Activated CD4-positive, CD25-positive, alpha-beta regulatory T cell treated with anti-CD3 and anti-CD28 coated beads, Interleukin-2, amount 50 U/mL, for 72 hours (primary cell): ENCODE measurements at regions not wholly inside any gene's neighbourhood (a gene's known extent, or its start where the extent isn't known, plus 50 kb on each side); places are given as distances from the start of the nearest gene placed in this dataset.
"Not testable (repeated sequence)": the region's sequence is repeated elsewhere in the genome, so short reads cannot be mapped to it uniquely, and the experiment has no call there.

Source experiments
- DNase-seq: peaks from one replicate; pipeline ENCODE4 v3.0.0; 2021

DNA sequence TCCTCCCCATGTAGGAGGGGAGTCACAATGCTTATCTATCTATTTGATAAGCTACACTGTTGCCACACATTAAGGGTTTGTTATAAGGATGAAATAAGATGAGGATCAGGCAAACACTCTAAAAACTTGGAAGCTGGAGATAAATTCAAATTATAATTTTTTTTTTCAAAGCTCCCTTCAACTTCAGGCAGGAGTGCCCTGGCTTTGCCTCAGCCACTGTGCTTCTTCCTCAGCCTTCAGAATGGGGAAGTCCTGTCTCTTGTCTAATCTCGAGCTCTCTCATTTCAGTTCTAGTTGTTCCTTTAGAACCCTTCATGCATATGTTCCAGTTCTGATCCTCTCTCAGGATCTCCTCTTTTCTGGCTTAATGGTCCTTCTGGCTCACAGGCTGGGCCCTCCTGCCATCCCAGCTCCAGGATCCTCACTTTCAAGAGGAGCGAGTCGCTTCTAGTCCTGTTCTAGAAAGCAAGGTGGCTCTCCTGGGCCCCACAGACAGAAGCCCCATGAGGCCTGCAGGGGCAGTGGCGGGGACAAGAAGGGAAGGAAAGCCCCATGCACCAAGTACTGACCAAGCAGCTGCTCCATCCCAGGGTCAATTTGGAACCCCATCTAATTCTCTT lies 164.3 kb downstream of the VEGFA start:
- no peak for DNase-seq

DNA sequence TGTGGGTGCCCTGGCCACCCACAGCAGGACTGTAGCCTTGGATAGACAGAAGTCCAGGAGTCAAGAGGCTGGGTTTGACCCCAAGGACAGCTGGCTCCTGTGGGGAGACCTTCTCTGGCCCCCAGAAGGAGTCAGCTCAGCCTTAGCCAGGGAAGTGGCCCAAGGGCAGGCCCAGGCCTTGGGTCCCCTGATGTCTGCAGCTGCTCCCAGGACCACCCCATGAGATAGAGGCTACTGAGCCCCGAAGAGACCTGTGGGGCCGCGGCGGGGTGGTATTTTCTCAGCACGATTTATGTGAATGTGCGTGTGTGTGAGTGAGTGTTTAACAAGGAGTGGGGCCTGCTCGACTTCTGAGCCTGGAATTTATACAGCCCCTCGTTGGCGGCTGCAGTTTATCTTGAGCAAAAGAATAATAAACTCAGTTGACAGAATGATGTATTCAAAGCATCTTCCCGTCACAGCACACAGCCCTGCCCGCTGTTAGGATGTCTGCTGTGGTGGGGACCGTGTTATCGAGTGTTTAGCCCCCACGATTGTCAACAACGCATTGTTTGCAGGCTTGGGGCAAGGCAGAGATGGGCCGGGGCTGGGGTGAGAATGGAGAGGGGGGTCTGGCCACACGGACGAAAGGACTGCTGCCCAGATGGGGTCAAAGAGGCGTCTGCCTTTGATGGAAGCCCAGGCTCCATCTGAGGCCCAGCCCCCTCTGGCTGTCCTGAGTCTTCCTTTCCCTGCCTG lies 163.3 kb downstream of the VEGFA start:
- no peak for DNase-seq

DNA sequence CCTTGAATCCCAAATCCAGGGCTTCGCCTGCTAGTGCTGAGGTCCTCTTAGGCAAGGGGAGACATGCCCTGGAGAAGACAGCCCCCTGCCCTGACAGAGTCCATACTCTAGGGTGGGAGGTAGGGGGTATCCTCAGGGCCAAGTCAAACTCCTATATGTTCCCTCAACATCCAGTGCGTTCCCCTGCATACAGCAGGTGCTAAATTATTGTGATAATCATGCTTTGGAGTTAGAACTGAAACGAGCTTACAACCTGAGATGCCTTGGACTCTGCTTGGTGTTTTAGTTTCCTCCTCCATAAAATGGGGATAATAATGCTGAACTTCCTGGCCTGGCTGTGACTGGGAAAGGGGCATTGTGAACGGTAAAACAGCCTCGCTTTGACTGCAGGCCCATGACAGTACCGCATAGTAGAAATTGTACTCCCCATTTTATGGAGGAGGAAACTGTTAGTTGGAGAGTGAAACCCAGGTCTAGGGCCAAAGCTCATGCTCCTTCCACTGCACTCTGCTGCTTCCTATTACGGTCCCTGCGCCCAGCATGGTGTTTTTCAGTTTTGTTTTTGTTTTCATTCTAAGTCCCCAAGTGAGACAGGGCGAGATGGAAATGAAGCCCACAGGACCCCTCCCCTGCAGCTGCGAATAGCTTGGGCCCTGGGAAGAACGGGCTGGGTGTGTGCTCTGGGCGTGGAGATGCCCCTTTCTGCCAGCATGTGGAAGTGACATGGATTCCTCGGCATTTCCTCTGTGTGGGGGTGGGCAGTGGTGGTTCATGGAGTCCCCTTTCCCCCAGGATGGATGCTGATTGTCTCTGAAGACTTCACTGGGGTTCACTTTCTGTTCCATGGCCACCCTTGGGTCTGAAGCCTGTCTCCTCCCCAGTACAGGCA lies 162.5 kb downstream of the VEGFA start:
- DNase-seq, result no peak

DNA sequence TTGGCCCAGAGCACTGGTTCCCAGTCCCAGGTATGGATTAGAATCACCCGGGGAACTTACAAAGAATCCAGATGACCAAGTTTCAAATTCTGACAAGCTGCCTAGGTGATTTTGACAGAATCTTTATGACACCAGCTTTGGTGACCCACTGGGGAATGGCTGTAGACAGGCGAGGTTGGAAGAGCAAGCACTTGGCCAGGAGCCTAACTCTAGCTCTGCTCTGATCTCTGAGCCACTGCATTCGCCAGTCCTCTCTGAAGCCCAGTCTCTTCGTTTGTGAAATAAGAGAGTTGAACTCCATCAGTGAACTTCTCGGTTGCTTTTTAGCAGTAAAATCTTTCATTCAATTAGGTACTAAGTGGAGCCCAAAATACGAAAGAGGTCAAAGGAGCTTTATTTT lies 161.2 kb downstream of the VEGFA start:
- DNase-seq, result no peak

DNA sequence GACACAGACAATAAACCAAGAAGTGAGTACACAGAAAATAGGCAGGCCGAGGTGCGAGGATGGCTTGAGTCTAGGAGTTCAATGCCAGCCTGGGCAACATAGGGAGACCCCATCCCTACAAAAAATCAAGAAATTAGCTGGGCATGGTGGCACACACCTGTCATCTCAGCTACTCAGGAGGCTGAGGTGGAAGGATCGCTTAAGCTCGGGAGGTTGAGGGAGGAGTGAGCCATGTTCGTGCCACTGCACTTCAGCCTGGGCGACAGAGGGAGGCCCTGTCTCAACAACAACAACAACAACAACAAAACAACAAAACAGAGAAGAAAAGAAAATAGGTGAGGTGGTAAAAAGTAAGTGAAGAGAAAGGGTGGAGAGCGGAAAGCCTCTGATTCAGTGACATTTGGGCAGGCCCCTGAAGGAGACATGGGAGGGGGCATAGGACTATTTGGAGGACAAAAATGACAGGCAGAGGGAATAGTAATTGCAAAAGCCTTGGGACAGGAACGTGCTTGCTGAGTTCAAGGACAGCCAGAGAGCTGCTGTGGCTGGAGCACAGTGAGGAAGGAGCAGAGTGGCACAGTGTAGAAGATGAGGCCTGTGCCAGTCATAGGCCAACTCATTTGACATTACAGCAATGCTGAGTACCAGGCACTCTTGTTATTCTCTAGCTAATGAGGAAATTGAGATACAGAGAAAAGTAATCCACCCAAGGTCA lies 160.6 kb downstream of the VEGFA start:
- no peak for DNase-seq

DNA sequence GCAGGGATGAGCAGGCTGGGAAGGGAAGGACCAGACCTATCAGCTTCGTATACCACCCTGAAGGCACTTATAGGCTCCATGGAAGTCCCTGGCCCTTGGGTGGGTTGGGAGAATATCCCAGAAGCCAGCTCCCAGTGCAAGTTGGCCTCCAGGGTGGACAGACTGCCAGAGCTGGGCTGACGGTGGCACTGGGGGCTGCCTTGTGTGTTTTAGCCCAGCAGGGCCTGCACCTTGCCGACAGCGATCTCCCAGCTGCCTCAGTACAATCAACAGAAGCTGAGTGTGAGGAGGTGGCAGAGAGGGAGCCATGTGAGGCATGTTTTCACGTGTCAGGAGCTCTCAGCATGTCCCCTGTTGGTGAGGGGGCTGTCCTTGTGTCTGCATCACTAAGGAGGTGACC lies 159.5 kb downstream of the VEGFA start:
- no peak for DNase-seq

DNA sequence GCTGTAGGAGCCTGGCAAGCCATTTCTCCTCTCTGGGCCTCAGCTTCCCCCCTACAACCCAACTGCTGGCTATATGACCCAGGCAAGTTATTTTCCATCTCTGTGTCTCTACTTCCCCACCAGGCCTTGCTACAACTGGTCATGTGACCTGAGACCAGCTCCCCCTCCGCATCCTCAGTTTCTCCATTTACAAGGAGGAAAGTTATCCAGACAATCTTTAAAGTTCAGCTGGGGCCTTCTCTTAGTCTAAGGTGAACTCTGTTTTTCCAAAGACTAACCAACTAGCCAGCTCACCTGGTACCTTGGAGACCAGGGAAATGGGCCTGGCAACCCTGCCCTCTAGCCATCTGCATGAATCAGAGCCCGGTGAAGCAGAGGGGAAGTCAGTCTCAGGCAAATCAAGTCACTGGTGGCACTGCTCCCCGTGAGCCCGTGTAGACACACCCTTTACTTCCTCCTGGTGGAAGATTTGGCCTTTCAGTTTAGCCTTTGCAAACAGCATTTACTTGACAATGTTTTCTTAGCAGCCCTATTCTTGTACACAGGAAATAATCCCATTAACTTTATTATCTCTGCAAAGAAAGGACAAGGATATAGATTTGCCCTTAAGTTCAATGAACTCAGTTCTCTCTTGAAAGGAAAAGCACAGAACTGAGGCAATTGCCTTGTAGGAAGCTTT lies 157.7 kb downstream of the VEGFA start:
- DNase-seq, result no peak

DNA sequence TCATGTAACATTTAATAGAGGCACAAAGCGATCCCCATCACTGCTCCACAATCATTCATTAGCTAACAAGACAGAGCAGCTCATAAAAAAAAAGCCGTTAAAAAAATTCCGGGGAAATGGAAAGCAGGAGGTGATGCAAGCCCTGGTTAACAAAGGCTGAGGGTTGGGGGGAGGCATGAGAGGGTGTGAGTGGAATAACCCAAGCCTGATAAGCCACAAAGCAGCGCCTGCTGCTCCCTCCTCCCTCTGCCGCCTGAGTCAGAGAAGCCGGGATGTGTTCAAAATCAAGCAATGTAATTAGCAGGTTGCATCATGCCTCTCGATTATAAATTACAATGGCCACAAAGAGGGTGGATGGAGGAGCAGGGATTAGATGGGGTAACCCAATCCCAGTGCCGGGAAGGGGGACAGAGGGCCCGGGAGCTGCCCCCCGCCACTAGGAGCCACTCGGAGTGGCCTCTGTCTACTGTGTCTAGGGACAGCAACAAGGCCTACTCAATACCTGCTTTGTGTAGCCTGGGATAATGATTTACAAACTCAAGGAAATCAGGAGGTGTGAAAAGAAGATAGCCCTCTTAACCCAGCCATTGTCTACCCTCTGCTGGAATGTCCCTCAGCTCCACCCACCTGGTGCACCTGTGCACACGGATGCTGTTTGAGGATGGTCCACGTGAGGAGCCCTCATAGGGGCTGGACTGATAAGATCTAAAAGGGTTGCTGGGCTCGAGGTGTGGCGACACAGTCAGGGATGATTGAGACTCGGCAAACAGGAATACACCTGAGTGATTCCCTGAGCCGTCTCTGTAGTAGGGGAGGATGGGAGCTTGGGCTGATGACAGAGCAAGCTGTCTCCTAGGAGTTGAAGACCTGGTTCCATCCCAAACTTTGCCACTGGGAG lies 156.9 kb downstream of the VEGFA start:
- no peak for DNase-seq

DNA sequence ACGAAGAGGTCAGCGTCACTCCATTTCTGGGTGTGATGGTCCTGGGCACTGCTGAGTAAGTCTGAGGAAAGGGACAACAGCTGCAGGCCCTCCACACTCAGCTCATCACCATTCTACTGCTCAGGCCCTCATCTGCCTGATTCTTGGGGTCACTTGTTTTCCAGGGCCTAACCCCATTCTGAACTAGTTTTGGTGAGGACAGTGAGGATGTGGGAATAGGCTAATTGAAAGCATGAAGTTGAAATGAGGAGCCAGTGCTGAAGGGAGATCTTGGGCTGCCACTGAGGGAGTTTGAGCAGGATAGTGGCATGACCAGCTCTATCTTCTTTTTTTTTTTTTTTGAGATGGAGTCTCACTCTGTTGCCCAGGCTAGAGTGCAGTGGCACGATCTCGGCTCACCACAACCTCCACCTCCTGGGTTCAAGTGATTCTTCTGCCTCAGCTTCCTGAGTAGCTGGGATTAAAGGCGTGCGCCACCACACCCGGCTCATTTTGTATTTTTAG lies 155.7 kb downstream of the VEGFA start:
- DNase-seq, result not testable (repeated sequence)

DNA sequence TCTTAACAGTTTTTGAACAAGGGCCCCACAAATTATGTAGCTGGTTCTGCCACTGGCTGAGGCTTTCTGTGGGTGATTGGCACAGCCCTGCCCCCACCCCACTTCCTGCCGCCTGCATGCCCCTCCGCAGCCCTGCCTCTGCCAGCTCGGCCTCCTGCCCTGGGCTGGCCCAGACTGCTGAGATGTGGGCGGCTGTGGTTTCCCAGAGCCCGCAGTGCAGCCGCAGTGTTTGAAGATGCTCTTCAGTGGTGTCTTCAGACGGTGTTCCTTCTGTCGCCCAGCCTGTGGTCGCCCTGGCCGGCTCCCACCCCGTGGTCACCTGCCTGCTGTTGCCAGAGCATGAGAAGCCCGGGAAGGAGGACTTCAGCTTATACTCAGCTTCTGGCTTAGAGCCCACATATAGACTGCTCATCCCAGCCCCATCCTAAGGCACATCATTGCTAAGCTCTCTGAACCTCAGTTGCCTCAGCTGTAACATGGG lies 154.3 kb downstream of the VEGFA start:
- peak; percentile 69 for DNase-seq

DNA sequence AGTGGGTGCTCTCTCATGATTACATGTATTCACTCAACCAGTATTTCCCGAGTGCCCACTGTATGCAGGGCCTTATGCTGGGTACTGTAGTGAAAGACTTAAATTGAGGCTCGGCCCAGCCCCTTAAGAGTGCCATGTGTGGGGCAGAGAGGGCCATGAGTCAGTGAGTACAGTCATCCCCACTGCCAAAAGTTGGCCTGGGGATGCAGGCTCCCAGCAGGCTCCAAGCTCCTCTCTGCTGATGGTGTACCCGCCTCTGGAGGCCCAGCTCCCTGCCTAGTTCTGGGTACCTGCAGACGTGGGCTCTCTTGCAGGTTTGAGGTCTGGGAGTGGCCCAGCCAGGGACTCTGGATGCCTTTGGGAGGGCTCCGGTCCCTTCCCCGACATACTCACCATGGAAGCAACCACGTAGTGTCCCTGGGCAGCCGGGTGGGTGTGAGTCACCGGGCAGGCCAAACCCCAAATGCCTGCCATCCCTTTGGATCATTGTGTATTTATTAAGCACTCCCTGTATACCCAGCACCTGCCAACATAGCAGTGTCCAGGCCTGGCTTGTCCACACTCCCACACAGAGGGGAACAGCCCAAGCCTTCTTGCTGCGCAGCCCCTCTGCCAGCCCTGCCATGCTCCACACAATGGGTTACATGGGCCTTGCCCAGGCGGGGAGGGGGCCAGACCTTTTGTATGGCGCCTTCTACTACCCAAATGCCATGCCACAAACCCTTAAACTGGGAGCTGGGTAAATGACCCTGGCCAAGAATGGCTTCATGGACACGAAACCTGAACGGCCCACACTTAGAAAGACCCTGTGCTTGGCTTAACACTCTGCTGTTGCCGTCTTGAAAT lies 153.6 kb downstream of the VEGFA start:
- DNase-seq, result no peak

DNA sequence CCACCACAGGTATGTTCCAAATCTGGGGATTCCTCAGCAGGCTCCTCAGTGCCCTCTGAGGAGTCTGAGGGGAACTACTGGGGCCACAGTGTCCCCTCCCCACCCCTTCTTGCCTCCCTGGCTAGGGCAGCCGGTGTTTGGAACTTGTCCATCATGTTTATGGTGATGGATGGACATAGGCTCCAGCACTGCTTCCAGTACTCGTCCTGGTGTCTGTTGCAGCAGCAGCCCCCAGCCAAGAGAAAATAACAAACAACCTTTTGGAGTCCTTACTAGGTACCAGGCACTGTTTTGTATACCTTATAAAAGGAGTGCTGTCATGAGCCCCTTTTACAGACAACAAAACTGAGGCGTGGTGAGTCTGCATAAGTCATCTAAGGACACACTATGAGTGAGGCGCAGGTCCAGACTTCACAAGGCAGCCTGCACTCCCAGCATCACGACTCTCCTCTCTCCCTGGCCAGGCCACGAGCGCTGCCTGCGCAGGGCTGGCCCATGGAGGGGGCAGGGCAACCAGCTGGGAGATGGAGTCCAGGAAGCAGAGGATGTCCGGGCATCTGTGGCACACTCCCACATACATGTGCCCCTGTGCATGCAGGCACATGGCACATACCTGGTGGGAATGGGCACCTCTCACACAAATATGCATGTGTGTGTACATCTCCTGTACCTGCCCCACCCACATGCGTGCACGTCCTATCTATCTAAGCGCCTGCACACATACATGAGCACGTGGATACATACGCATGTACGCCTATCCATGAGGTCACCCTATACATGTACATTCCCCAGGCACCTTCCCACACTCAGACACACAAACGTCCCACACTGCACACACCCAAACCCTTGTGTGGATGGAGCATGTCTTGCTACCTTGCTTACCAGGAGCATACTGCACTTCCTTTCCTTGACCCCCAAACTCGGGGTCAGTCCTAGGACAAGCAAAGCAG lies 152.7 kb downstream of the VEGFA start:
- DNase-seq, result no peak

DNA sequence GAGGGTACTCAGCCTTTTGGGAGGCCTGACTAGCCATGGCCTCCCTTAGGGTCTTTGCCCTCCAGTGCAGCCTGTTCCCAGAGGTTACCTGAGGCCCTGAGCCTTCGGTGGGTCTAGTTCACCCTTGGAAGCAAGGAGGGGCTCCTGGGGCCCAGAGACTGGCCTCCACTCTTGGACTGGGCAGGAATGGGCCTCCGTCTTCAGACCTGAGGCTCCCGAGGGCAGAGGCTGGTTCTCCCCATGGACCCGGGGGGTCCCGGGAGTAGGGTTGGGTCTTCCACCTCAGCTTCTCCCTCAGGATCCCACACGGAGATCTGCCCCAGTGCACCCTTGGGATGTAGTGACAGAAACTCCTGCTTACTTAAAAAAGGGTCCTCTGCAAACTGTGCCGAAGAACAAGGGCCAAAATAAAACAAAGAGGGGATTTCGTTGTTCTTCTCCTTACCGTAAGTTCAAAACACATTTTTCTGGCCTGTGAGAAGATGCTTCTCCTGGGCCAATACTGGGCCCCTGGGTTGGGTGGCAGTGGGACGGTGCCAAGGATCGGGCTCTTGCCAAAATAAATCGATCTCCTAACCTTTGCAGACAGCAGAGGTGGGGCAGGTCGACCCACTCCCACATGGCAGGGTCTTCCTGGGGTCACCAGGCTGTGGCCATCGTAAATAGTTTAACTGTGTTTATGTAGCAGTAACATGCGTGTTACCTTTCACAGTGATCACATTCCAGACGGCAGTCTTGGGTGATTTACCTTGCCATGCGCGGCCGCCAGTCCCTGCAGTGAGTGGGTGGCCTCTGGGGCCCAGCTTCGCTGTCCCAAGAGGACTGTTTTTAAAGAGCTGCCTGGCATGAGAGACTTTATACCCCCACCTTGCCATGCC lies 151.8 kb downstream of the VEGFA start:
- DNase-seq, result no peak

DNA sequence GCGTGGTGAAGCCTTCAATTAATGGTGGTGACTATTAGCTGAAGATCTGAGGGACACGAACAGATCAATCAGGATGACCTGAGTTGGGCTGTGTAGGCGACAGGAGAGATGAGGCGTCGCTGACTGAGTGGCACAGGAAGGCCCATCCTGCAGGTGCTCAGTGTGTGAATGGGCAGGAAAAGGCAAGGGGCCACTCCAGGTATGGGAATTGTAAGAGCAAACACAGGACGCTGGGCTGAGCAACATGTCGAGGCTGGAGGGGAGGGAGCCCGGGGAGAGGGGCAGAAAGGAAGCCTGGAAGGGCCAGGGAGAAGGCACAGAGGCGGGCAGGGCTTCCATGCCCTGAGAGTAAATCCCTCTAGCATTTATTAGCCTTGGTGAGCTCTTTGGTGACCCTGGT lies 151.0 kb downstream of the VEGFA start:
- no peak for DNase-seq

DNA sequence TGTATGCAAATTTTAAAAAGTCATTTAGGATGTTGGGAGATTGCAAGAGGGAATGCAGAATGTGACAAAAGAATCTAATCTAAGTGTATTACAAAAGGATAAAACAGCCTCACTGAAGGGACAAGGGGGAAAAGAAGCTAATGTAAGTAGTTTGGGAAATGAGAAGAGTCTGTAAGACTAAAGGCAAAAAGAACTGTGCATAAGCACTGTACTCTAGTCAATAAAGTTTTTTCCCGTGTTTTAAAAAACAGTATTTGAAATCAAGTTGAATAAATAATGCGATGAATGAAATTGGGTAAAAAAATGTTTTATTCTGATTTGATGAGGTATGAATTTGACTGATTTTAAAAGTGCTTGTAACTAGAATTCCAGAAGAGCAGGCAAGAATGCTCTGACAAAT lies 149.8 kb downstream of the VEGFA start:
- no peak for DNase-seq

DNA sequence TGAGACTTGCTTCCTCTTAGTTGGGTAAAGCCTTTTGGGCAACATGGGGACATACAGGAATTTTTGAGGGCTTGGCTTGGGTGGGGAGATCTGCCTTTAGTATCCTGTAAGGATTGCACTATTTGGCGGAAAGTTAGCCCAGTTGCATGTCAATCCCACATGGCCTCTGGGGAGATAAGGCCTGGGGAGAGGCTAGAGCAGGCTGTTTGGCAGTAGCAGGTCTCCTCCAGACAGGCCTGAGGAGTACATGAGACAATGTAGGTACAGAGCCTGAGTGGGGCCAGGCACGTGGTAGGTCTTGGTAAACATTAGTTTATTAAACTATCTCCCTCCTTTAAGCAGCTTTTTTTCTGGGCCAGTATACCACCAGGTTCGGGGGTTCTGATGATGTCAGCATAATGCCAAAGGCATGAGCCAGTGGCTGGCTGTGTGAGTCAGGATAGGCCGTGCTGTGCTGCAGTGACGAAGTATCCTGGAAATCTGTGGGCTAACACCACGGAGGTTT lies 147.9 kb downstream of the VEGFA start:
- no peak for DNase-seq
